CD14-positive monocyte (primary cell): ENCODE measurements at regions not wholly inside any gene's neighbourhood (a gene's known extent, or its start where the extent isn't known, plus 50 kb on each side); places are given as distances from the start of the nearest gene placed in this dataset.
"Not testable (repeated sequence)": the region's sequence is repeated elsewhere in the genome, so short reads cannot be mapped to it uniquely, and the experiment has no call there.

Experiments used
- DNase-seq, 3 donors: peaks; one replicate each; pipeline ENCODE4 v3.0.0-alpha.2; 2011 to 2022
- H2AFZ ChIP-seq: 2 replicates; pipeline ENCODE4 v1.6.0; 2012; ENCODE audit warnings: mild to moderate bottlenecking, low read depth, low read length, inconsistent platforms; ENCODE audit not compliant: insufficient read depth, poor library complexity, severe bottlenecking
- H3K27ac ChIP-seq, 2 donors: 1 replicate in 1 of 2; 2 replicates in 1 of 2; pipeline ENCODE4 v1.5.1; 2012 to 2013; ENCODE audit warnings: low read length in 2 of 2, control low read depth in 1 of 2, inconsistent platforms in 1 of 2, low read depth in 1 of 2, mild to moderate bottlenecking in 1 of 2
- H3K27me3 ChIP-seq, 2 donors: one replicate each; pipeline versions ENCODE4 v1.6.0 to v1.6.1; 2011 to 2013; ENCODE audit warnings: low read length in 2 of 2; ENCODE audit not compliant: control insufficient read depth in 2 of 2, insufficient read depth in 2 of 2
- H3K36me3 ChIP-seq, 2 donors: replicated peaks in 1 of 2; 1 replicate in 1 of 2; 2 replicates in 1 of 2; pipeline versions ENCODE4 v1.5.1 to v1.6.1; 2012 to 2013; ENCODE audit warnings: low read length in 2 of 2, control low read depth in 1 of 2, inconsistent platforms in 1 of 2, mild to moderate bottlenecking in 1 of 2; ENCODE audit not compliant: insufficient read depth in 2 of 2, control insufficient read depth in 1 of 2
- H3K4me1 ChIP-seq, 2 donors: 1 replicate in 1 of 2; 2 replicates in 1 of 2; pipeline versions ENCODE4 v1.5.1 to v1.6.1; 2012 to 2013; ENCODE audit warnings: low read length in 2 of 2, control low read depth in 1 of 2, inconsistent platforms in 1 of 2, mild to moderate bottlenecking in 1 of 2, moderate library complexity in 1 of 2; ENCODE audit not compliant: insufficient read depth in 2 of 2, control insufficient read depth in 1 of 2
- H3K4me2 ChIP-seq: replicated peaks from 2 replicates; pipeline ENCODE3; 2012; ENCODE audit warnings: low read length, moderate library complexity, mild to moderate bottlenecking; ENCODE audit not compliant: poor library complexity, severe bottlenecking; ENCODE audit errors: extremely low read depth
- H3K4me3 ChIP-seq, 3 experiments: fragments of 200-600 bp in 1 of 3; sonication (generic) in 1 of 3; replicated peaks in 1 of 3; 1 replicate in 2 of 3; 2 replicates in 1 of 3; pipeline ENCODE4 v1.5.1; 2011 to 2013; ENCODE audit warnings: low read length in 3 of 3, mild to moderate bottlenecking in 3 of 3, control low read depth in 2 of 3, low read depth in 2 of 3, inconsistent platforms in 1 of 3, moderate library complexity in 1 of 3
- H3K79me2 ChIP-seq: 2 replicates; pipeline ENCODE4 v1.6.0; 2012; ENCODE audit warnings: mild to moderate bottlenecking, control low read depth, inconsistent platforms, low read length, moderate library complexity; ENCODE audit not compliant: insufficient read depth
- H3K9ac ChIP-seq: 2 replicates; pipeline ENCODE4 v1.6.0; 2017; ENCODE audit warnings: low read length, mild to moderate bottlenecking; ENCODE audit not compliant: insufficient read depth, poor library complexity, severe bottlenecking
- H3K9me3 ChIP-seq, 2 donors: replicated peaks in 1 of 2; 1 replicate in 1 of 2; 2 replicates in 1 of 2; pipeline versions ENCODE4 v1.5.1 to v1.6.1; 2012 to 2013; ENCODE audit warnings: low read length in 2 of 2, control low read depth in 1 of 2; ENCODE audit not compliant: control insufficient read depth in 1 of 2, insufficient read depth in 1 of 2
- H4K20me1 ChIP-seq: 2 replicates; pipeline ENCODE4 v1.6.0; 2012; ENCODE audit warnings: mild to moderate bottlenecking, low read length, control low read depth, moderate library complexity; ENCODE audit not compliant: insufficient read depth
- H3K27ac Mint-ChIP-seq, 7 donors: one replicate each; pipeline ENCODE4 v1.8.0; 2020; ENCODE audit warnings: mild to moderate bottlenecking in 7 of 7, mixed read lengths in 7 of 7, moderate library complexity in 6 of 7, inconsistent platforms in 2 of 7
- H3K27me3 Mint-ChIP-seq, 3 donors: one replicate each; pipeline ENCODE4 v1.8.0; 2021 to 2022; ENCODE audit warnings: low read depth in 3 of 3, mild to moderate bottlenecking in 3 of 3, mixed read lengths in 3 of 3, moderate library complexity in 3 of 3, inconsistent platforms in 1 of 3
- H3K36me3 Mint-ChIP-seq, 2 donors: one replicate each; pipeline ENCODE4 v1.8.0; 2020; ENCODE audit warnings: mixed read lengths in 2 of 2, inconsistent platforms in 1 of 2, mild to moderate bottlenecking in 1 of 2
- H3K4me1 Mint-ChIP-seq: one replicate; pipeline ENCODE4 v1.8.0; 2020; ENCODE audit warnings: mild to moderate bottlenecking, mixed read lengths
- H3K4me3 Mint-ChIP-seq, 2 donors: one replicate each; pipeline ENCODE4 v1.8.0; 2020; ENCODE audit warnings: mild to moderate bottlenecking in 2 of 2, mixed read lengths in 2 of 2, moderate library complexity in 1 of 2
- H3K9me3 Mint-ChIP-seq, 7 donors: one replicate each; pipeline ENCODE4 v1.8.0; 2020 to 2022; ENCODE audit warnings: mixed read lengths in 7 of 7, mild to moderate bottlenecking in 6 of 7, moderate library complexity in 6 of 7, inconsistent platforms in 2 of 7
- WGBS: methylation state at CpG from one replicate; pipeline ENCODE4 v1.1.5; 2013; ENCODE audit warnings: missing lambda C conversion rate; ENCODE audit not compliant: insufficient coverage; 5-methylcytosine and 5-hydroxymethylcytosine counted together
- intact Hi-C, 2 donors: fragments of 100-400 bp; cut with micrococcal nuclease; formaldehyde crosslinking; loops; one replicate each; pipeline versions ENCODE4 v1.15.0 to v1.15.1; 2023
- TF ChIP-seq, protein P1 (sequence below): fragments of 200-600 bp; IDR thresholded peaks from one replicate; pipeline ENCODE4 v1.8.0; 2022; ENCODE audit warnings: antibody characterized with exemption, mild to moderate bottlenecking

DNA sequence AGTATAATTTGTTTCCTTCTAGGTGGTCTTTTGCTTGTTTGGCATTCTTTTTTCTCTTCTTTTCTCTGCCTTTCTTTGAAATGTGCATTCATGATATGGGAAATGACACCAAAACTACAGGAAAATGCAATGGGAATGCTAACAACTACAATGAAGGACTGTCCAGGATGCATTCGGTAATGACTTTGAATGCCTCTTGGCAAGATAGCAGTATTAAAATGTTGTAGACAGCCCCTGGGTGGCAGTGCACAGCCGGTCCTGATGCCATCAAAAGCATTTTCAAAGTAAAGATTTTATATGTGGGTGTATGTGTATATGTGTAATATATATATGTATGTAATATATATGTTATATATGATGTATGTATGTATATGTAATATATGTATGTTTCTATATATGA lies 218.8 kb upstream of the MMS22L start:
- H3K9ac ChIP-seq, result no peak overlapping the region
- H3K27me3 ChIP-seq, result peaks cover 0 to 6% of the 10 kb centered on the region in 2 donors
- Mint-ChIP-seq H3K4me1 (no peaks in the 10 kb centered on the region), H3K4me3 (no peak overlapping the region), H3K9me3 (peaks cover 0 to 2% (median 0%) of the 10 kb centered on the region in 7 donors), H3K36me3 (no peaks in the 10 kb centered on the region), H3K27ac (no peak overlapping the region), H3K27me3 (peaks cover 1 to 3% (median 2%) of the 10 kb centered on the region in 3 donors)
- H4K20me1 ChIP-seq, result no peaks in the 10 kb centered on the region
- H3K9me3 ChIP-seq, result no peaks in the 10 kb centered on the region
- TF ChIP-seq, protein P1, sequence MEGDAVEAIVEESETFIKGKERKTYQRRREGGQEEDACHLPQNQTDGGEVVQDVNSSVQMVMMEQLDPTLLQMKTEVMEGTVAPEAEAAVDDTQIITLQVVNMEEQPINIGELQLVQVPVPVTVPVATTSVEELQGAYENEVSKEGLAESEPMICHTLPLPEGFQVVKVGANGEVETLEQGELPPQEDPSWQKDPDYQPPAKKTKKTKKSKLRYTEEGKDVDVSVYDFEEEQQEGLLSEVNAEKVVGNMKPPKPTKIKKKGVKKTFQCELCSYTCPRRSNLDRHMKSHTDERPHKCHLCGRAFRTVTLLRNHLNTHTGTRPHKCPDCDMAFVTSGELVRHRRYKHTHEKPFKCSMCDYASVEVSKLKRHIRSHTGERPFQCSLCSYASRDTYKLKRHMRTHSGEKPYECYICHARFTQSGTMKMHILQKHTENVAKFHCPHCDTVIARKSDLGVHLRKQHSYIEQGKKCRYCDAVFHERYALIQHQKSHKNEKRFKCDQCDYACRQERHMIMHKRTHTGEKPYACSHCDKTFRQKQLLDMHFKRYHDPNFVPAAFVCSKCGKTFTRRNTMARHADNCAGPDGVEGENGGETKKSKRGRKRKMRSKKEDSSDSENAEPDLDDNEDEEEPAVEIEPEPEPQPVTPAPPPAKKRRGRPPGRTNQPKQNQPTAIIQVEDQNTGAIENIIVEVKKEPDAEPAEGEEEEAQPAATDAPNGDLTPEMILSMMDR, result no peak
- DNase-seq, result no peak
- H3K27ac ChIP-seq, result no peak overlapping the region
- no peaks in the 10 kb centered on the region for H3K4me1 ChIP-seq
- H3K4me2 ChIP-seq, result no peak overlapping the region
- H3K36me3 ChIP-seq, result no peaks in the 10 kb centered on the region
- no peaks in the 10 kb centered on the region for H3K79me2 ChIP-seq
- WGBS, result 71% methylated on average over 1 of the region's 2 CpGs
- no peak overlapping the region for H2AFZ ChIP-seq
- intact Hi-C loops, result loop anchor here in 1 of 2 donors (5.0 kb wide), 1 partner anchor 1335 kb away; no protein-coding TSS in a partner anchor
- no peak overlapping the region for H3K4me3 ChIP-seq

DNA sequence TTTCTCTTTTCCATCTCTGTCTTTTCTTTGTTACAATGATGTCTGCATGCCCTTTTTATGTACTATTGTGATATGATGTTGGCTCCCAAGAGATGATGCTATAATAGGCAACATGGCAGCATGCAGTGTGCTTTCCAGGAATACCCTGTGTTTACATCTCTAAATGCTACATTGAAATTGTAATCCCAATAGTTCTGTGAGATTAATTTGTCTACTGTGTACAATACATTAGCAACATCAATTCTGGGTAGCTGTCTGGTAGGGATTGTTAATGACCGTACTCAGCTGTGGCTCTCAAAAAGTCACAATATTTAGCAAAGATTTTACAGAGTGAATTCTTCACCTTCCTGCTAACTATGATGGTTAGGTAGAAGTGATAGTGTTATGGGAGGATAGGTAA lies 225.6 kb upstream of the MMS22L start:
- Histone ChIP-seq H3K4me2 (no peak overlapping the region), H3K4me3 (no peak overlapping the region), H3K9me3 (peaks cover 0 to 5% of the 10 kb centered on the region in 2 donors), H3K36me3 (no peaks in the 10 kb centered on the region), H4K20me1 (no peaks in the 10 kb centered on the region), H3K27me3 (no peaks in the 10 kb centered on the region), H3K27ac (no peak overlapping the region), H3K4me1 (no peaks in the 10 kb centered on the region), H2AFZ (no peak overlapping the region), H3K9ac (no peak overlapping the region), H3K79me2 (no peaks in the 10 kb centered on the region)
- intact Hi-C loops, result no loop called here
- H3K27ac Mint-ChIP-seq, result no peak overlapping the region
- TF ChIP-seq, protein P1, result no peak
- WGBS, result no CpG with 5 or more reads among the region's 1 CpG
- no peaks in the 10 kb centered on the region for H3K36me3 Mint-ChIP-seq
- no peak overlapping the region for H3K4me3 Mint-ChIP-seq
- no peak for DNase-seq
- H3K4me1 Mint-ChIP-seq, result no peaks in the 10 kb centered on the region
- H3K9me3 Mint-ChIP-seq, result peaks cover 0 to 2% (median 0%) of the 10 kb centered on the region in 7 donors
- H3K27me3 Mint-ChIP-seq, result peaks cover 0 to 2% (median 1%) of the 10 kb centered on the region in 3 donors

DNA sequence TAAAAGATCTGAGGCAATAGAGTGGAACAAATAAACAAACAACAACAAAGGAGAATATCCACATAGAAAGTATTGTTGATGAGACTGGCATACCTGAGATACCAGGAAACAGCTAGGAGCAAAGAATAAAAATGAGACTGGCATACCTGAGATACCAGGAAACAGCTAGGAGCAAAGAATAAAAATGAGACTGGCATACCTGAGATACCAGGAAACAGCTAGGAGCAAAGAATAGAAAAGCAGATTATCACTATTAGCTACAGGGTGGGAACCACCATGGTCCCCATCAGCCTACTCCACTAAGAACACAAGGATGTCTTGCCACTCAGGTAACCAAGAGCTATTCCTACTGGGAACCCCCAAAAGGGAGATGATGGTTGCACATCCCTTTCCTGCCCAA lies 230.2 kb upstream of the MMS22L start:
- H3K9me3 ChIP-seq, H4K20me1 ChIP-seq, H3K27me3 ChIP-seq, H3K4me2 ChIP-seq, H3K36me3 ChIP-seq, H3K36me3 Mint-ChIP-seq, H3K27me3 Mint-ChIP-seq, H3K4me3 Mint-ChIP-seq, H3K4me1 Mint-ChIP-seq, DNase-seq, H3K27ac Mint-ChIP-seq, H3K79me2 ChIP-seq, H2AFZ ChIP-seq, H3K4me3 ChIP-seq, H3K9ac ChIP-seq, H3K4me1 ChIP-seq, H3K9me3 Mint-ChIP-seq, intact Hi-C loops, H3K27ac ChIP-seq: not testable (repeated sequence)
